ENCODE measurements at regions not wholly inside any gene's neighbourhood (a gene's known extent, or its start where the extent isn't known, plus 50 kb on each side); places are given as distances from the start of the nearest gene placed in this dataset.

- no peaks in the 10 kb centered on the region for H3K79me2 ChIP-seq (ENCODE audit: insufficient read depth, low read length)
- ChIA-PET CTCF (no interaction called here), POLR2A (no interaction called here), RAD21 (ENCODE audit: low non-redundant PET in 1 of 2, low total read pairs in 2 of 2, uncharacterized antibody in 2 of 2, unreplicated experiment in 2 of 2) (no interaction called here)
- TF ChIP-seq EZH2phosphoT487 (IDR thresholded peaks at IDR 0.05; ENCODE audit: borderline replicate concordance): no peak
- no peak for TF ChIP-seq MAX (IDR thresholded peaks at IDR 0.05)
- no peak for TF ChIP-seq FOSL1 (IDR thresholded peaks at IDR 0.05; ENCODE audit: low read depth)
- no peak for TF ChIP-seq TCF7L2 (IDR thresholded peaks at IDR 0.05; ENCODE audit: borderline replicate concordance, extremely low read depth, insufficient read depth, insufficient read length)
- TF ChIP-seq SIN3A (IDR thresholded peaks at IDR 0.05; ENCODE audit: low read depth): no peak
- peaks cover 0 to 6% of the 10 kb centered on the region in 2 experiments; a peak in 1 of 4 replicates for H3K4me1 ChIP-seq (ENCODE audit: control insufficient read depth in 1 of 2, insufficient read depth in 2 of 2, low read length in 2 of 2)
- H3K4me3 ChIP-seq (replicated peaks in 1 of 2; ENCODE audit: low read depth in 1 of 2, low read length in 2 of 2): no peak overlapping the region
- intact Hi-C loops (cut with micrococcal nuclease): no loop called here
- H3K9me2 ChIP-seq (ENCODE audit: insufficient read depth): no peaks in the 10 kb centered on the region
- no peaks in the 10 kb centered on the region for H3K9me3 ChIP-seq (ENCODE audit: control insufficient read depth in 1 of 2, insufficient read depth in 1 of 2, low read depth in 1 of 2, low read length in 2 of 2)
- no peaks in the 10 kb centered on the region for H4K20me1 ChIP-seq (ENCODE audit: insufficient read depth)
- H3K27me3 ChIP-seq (ENCODE audit: insufficient read depth, low read length): no peaks in the 10 kb centered on the region
- no peak overlapping the region for H3K27ac ChIP-seq (ENCODE audit: low read depth, low read length)
- H3K4me2 ChIP-seq (ENCODE audit: low read length): no peak overlapping the region
- no peak overlapping the region for H3K9ac ChIP-seq (ENCODE audit: low read length)
- ATAC-seq: no peak
- no peaks in the 10 kb centered on the region for H3K36me3 ChIP-seq (ENCODE audit: control insufficient read depth in 1 of 2, insufficient read depth in 2 of 2, low read length in 2 of 2)
- no peak overlapping the region for H2AFZ ChIP-seq (ENCODE audit: low read depth, low read length, poor library complexity, severe bottlenecking)
- DNase-seq (ENCODE audit: low read depth, low spot score): no peak
- BruUV-seq (replicated peaks): no TSS peak
Measured at GRCh38 chr13:72166102-72166650, 299.2 kb upstream of the DACH1 start.

GRCh38 chr13:72165276-72165675, 298.3 kb upstream of the DACH1 start:
- no peak for TF ChIP-seq CEBPB (IDR thresholded peaks at IDR 0.05; ENCODE audit: low read depth)
- no peak for TF ChIP-seq YY1 (IDR thresholded peaks at IDR 0.05; ENCODE audit: extremely low read depth, insufficient replicate concordance, low read depth, low read length)
- TF ChIP-seq FOSL1 (IDR thresholded peaks at IDR 0.05; ENCODE audit: low read depth): no peak
- no peak for TF ChIP-seq SRF (IDR thresholded peaks at IDR 0.05; ENCODE audit: low read depth)
- no peak for TF ChIP-seq ELF1 (IDR thresholded peaks at IDR 0.05; ENCODE audit: borderline replicate concordance, low read depth)
- TF ChIP-seq CBX3 (IDR thresholded peaks at IDR 0.05; ENCODE audit: low read depth): no peak
- no peak for TF ChIP-seq ZFX (IDR thresholded peaks at IDR 0.05)
- TF ChIP-seq ZBTB33 (IDR thresholded peaks at IDR 0.05; ENCODE audit: extremely low read depth, insufficient replicate concordance, low read length): no peak
- TF ChIP-seq ZNF274 (IDR thresholded peaks at IDR 0.05; ENCODE audit: low read depth, low read length): no peak
- Histone ChIP-seq H3K79me2 (ENCODE audit: insufficient read depth, low read length) (no peaks in the 10 kb centered on the region), H3K9me2 (ENCODE audit: insufficient read depth) (no peaks in the 10 kb centered on the region), H2AFZ (ENCODE audit: low read depth, low read length, poor library complexity, severe bottlenecking) (no peak overlapping the region), H3K27me3 (ENCODE audit: insufficient read depth, low read length) (no peaks in the 10 kb centered on the region), H3K4me1 (ENCODE audit: control insufficient read depth in 1 of 2, insufficient read depth in 2 of 2, low read length in 2 of 2) (peaks cover 0 to 6% of the 10 kb centered on the region in 2 experiments; a peak in 1 of 4 replicates), H3K27ac (ENCODE audit: low read depth, low read length) (no peak overlapping the region), H3K4me2 (ENCODE audit: low read length) (no peak overlapping the region), H3K4me3 (replicated peaks in 1 of 2; ENCODE audit: low read depth in 1 of 2, low read length in 2 of 2) (no peak overlapping the region), H3K9me3 (ENCODE audit: control insufficient read depth in 1 of 2, insufficient read depth in 1 of 2, low read depth in 1 of 2, low read length in 2 of 2) (no peaks in the 10 kb centered on the region), H3K36me3 (ENCODE audit: control insufficient read depth in 1 of 2, insufficient read depth in 2 of 2, low read length in 2 of 2) (no peaks in the 10 kb centered on the region), H3K9ac (ENCODE audit: low read length) (no peak overlapping the region), H4K20me1 (ENCODE audit: insufficient read depth) (no peaks in the 10 kb centered on the region)
- intact Hi-C loops (cut with micrococcal nuclease): no loop called here
- no peak for ATAC-seq
- DNase-seq (ENCODE audit: low read depth, low spot score): no peak
- RAD21 ChIA-PET (ENCODE audit: low non-redundant PET in 1 of 2, low total read pairs in 2 of 2, uncharacterized antibody in 2 of 2, unreplicated experiment in 2 of 2): no interaction called here
- CTCF ChIA-PET: no interaction called here
- no TSS peak for BruUV-seq (replicated peaks)
- POLR2A ChIA-PET: no interaction called here
